Central memory CD8-positive, alpha-beta T cell (primary cell): ENCODE measurements at regions not wholly inside any gene's neighbourhood (a gene's known extent, or its start where the extent isn't known, plus 50 kb on each side); places are given as distances from the start of the nearest gene placed in this dataset.
"Not testable (repeated sequence)": the region's sequence is repeated elsewhere in the genome, so short reads cannot be mapped to it uniquely, and the experiment has no call there.

Experiments
- ATAC-seq: fragments of 150-1000 bp; cut with Tn5 transposase; replicated peaks from 2 replicates; pipeline ENCODE4 v1.10.0; 2022; ENCODE audit warnings: mild to moderate bottlenecking, moderate FRiP score, moderate number of reproducible peaks; ENCODE audit not compliant: poor library complexity, severe bottlenecking; ENCODE audit errors: extremely low read depth
- DNase-seq, 2 donors: peaks; one replicate each; pipeline ENCODE4 v3.0.0; 2021; ENCODE audit warnings: low spot score in 2 of 2
- H3K27ac Mint-ChIP-seq: one replicate; pipeline ENCODE4 v1.8.0; 2022; ENCODE audit warnings: low read depth, mild to moderate bottlenecking, moderate library complexity, mixed read lengths
- H3K27me3 Mint-ChIP-seq: one replicate; pipeline ENCODE4 v1.8.0; 2022; ENCODE audit warnings: mixed read lengths
- H3K36me3 Mint-ChIP-seq: one replicate; pipeline ENCODE4 v1.8.0; 2022; ENCODE audit warnings: mild to moderate bottlenecking, moderate library complexity, mixed read lengths; ENCODE audit not compliant: insufficient read depth
- H3K4me1 Mint-ChIP-seq: one replicate; pipeline ENCODE4 v1.8.0; 2022; ENCODE audit warnings: mixed read lengths
- H3K4me3 Mint-ChIP-seq: one replicate; pipeline ENCODE4 v1.8.0; 2022; ENCODE audit warnings: mild to moderate bottlenecking, moderate library complexity, mixed read lengths
- H3K9me3 Mint-ChIP-seq: one replicate; pipeline ENCODE4 v1.8.0; 2022; ENCODE audit warnings: mixed read lengths

GRCh38 chr2:118440404-118441098 lies 352.3 kb downstream of the INSIG2 start:
- Mint-ChIP-seq H3K27ac (no peak overlapping the region), H3K4me1 (no peaks in the 10 kb centered on the region), H3K36me3 (no peaks in the 10 kb centered on the region), H3K9me3 (peaks cover 3% of the 10 kb centered on the region), H3K4me3 (no peak overlapping the region), H3K27me3 (peaks cover 5% of the 10 kb centered on the region)
- no peak for ATAC-seq
- DNase-seq = no peak

DNA sequence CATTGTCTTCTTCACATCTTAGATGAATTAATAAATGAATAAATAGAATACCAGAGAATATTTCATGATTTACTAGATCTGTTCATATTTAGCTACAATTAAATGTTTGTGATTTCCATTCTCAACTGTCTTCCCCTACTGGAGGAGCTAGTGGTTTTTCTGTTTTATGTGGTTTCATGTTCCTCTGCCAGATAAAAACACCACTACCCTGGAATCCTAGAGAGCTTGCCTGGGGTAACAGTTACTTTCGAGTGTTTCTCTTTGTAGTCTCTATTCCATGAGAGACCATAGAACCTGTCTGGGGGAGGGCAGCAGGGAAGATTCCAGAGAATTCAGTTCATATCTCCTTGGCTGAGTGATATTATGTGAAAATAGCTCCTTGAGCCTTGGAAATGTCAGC lies 349.2 kb downstream of the INSIG2 start:
- H3K36me3 Mint-ChIP-seq = no peaks in the 10 kb centered on the region
- H3K27me3 Mint-ChIP-seq = peaks cover 16% of the 10 kb centered on the region
- no peak overlapping the region for H3K27ac Mint-ChIP-seq
- H3K4me3 Mint-ChIP-seq = no peak overlapping the region
- ATAC-seq (no peak), DNase-seq (no peak)
- H3K9me3 Mint-ChIP-seq = peaks cover 5% of the 10 kb centered on the region
- no peaks in the 10 kb centered on the region for H3K4me1 Mint-ChIP-seq

GRCh38 chr2:118431997-118432396 lies 343.7 kb downstream of the INSIG2 start:
- Mint-ChIP-seq H3K36me3 (no peaks in the 10 kb centered on the region), H3K27ac (no peak overlapping the region), H3K4me3 (no peak overlapping the region), H3K4me1 (no peaks in the 10 kb centered on the region), H3K9me3 (peaks cover 10% of the 10 kb centered on the region), H3K27me3 (peaks cover 16% of the 10 kb centered on the region)
- DNase-seq = no peak
- ATAC-seq = no peak

GRCh38 chr2:118431586-118431985 lies 343.3 kb downstream of the INSIG2 start:
- ATAC-seq (no peak), DNase-seq (no peak)
- Mint-ChIP-seq H3K9me3 (peaks cover 10% of the 10 kb centered on the region), H3K4me1 (no peaks in the 10 kb centered on the region), H3K27ac (no peak overlapping the region), H3K27me3 (peaks cover 16% of the 10 kb centered on the region), H3K36me3 (no peaks in the 10 kb centered on the region), H3K4me3 (no peak overlapping the region)

DNA sequence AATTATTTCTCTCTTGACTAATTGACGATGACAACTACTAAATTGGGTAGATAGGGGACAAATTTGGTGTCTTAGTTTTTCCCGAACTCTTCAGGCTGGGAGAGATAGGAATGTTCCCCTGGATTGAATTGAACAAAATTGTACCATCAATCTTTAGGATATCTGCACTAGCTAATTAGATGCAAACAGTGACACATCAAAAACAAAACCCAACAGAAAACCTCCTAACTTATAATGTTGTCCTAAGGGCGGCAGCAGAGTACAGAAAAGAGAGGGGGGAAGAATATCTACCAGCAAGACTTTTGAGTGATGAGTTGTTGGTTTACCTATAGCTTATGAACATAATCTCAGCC lies 342.9 kb downstream of the INSIG2 start:
- Mint-ChIP-seq H3K4me3 (no peak overlapping the region), H3K36me3 (no peaks in the 10 kb centered on the region)
- DNase-seq = no peak

GRCh38 chr2:118430510-118431164 lies 342.4 kb downstream of the INSIG2 start:
- no peak for DNase-seq

More for the DNA sequence above, 342.9 kb downstream of the INSIG2 start:
- H3K9me3 Mint-ChIP-seq = peaks cover 10% of the 10 kb centered on the region
- no peaks in the 10 kb centered on the region for H3K4me1 Mint-ChIP-seq
- no peak for ATAC-seq
- H3K27ac Mint-ChIP-seq = no peak overlapping the region
- H3K27me3 Mint-ChIP-seq = peaks cover 16% of the 10 kb centered on the region

GRCh38 chr2:118425191-118425590 lies 336.9 kb downstream of the INSIG2 start:
- Mint-ChIP-seq H3K4me1 (no peaks in the 10 kb centered on the region), H3K27me3 (peaks cover 2% of the 10 kb centered on the region), H3K4me3 (no peak overlapping the region), H3K36me3 (no peaks in the 10 kb centered on the region), H3K27ac (no peak overlapping the region), H3K9me3 (peaks cover 5% of the 10 kb centered on the region)
- DNase-seq (no peak), ATAC-seq (no peak)

More at GRCh38 chr2:118430510-118431164, 342.4 kb downstream of the INSIG2 start:
- H3K9me3 Mint-ChIP-seq = peaks cover 8% of the 10 kb centered on the region
- H3K36me3 Mint-ChIP-seq = no peaks in the 10 kb centered on the region
- no peaks in the 10 kb centered on the region for H3K4me1 Mint-ChIP-seq
- no peak overlapping the region for H3K4me3 Mint-ChIP-seq
- ATAC-seq = no peak
- H3K27me3 Mint-ChIP-seq = peaks cover 12% of the 10 kb centered on the region
- no peak overlapping the region for H3K27ac Mint-ChIP-seq

DNA sequence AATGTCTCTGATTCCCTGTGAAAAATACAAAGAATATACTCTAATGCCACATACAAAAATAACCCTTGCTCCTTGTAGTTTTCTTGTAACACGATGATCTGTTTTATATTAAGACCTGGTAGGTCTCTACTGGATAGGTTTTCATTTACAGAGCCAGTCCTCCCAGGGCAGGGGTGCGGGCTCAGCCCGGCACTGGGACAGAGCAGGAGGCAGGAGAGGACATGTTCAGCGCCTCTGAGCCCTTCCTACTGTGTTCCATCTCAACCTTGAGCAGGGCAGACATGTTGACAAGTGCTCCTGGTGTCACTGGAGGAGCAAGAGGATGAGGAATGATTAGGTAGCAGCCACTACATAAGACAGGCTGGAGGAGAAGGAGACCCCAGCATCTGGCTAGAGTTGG lies 335.5 kb downstream of the INSIG2 start:
- no peaks in the 10 kb centered on the region for H3K4me1 Mint-ChIP-seq
- no peak overlapping the region for H3K27ac Mint-ChIP-seq
- peaks cover 8% of the 10 kb centered on the region for H3K27me3 Mint-ChIP-seq
- ATAC-seq (no peak), DNase-seq (no peak)
- H3K36me3 Mint-ChIP-seq = peaks cover 1% of the 10 kb centered on the region
- H3K9me3 Mint-ChIP-seq = no peaks in the 10 kb centered on the region
- no peak overlapping the region for H3K4me3 Mint-ChIP-seq

DNA sequence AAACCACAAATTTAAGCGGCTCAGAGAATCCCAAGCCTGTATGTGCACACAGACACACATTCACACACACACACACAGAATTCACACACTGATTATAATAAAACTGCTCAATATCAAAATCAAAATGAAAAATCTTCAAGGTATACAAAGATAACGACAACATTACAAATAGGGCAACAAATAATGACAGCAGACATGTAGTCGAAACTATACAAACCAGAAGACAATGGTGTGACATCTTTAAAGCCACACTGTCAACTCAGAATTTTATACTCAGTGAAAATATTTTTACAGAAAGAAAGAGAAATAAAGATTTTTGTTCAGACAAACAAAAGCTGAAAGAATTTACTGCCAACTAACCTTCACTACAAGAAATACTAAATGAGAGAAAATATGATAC lies 333.4 kb downstream of the INSIG2 start:
- peaks cover 8% of the 10 kb centered on the region for H3K27me3 Mint-ChIP-seq
- H3K36me3 Mint-ChIP-seq = peaks cover 1% of the 10 kb centered on the region
- DNase-seq (no peak), ATAC-seq (no peak)
- H3K4me1 Mint-ChIP-seq = no peaks in the 10 kb centered on the region
- H3K4me3 Mint-ChIP-seq = no peak overlapping the region
- no peak overlapping the region for H3K27ac Mint-ChIP-seq
- H3K9me3 Mint-ChIP-seq = no peaks in the 10 kb centered on the region

GRCh38 chr2:118417406-118418120 lies 329.3 kb downstream of the INSIG2 start:
- ATAC-seq (no peak), DNase-seq (no peak)
- no peak overlapping the region for H3K27ac Mint-ChIP-seq
- H3K9me3 Mint-ChIP-seq = peaks cover under 1% of the 10 kb centered on the region
- peaks cover 8% of the 10 kb centered on the region for H3K27me3 Mint-ChIP-seq
- peaks cover 1% of the 10 kb centered on the region for H3K36me3 Mint-ChIP-seq
- H3K4me1 Mint-ChIP-seq = no peaks in the 10 kb centered on the region
- H3K4me3 Mint-ChIP-seq = no peak overlapping the region

- H3K27ac Mint-ChIP-seq, H3K9me3 Mint-ChIP-seq, DNase-seq, ATAC-seq, H3K36me3 Mint-ChIP-seq, H3K4me3 Mint-ChIP-seq, H3K4me1 Mint-ChIP-seq: not testable (repeated sequence)
- peaks cover 17% of the 10 kb centered on the region for H3K27me3 Mint-ChIP-seq
Observed at GRCh38 chr2:118415186-118415585, 326.9 kb downstream of the INSIG2 start.

- H3K9me3 Mint-ChIP-seq = peaks cover 7% of the 10 kb centered on the region
- DNase-seq (no peak), ATAC-seq (no peak)
- peaks cover 2% of the 10 kb centered on the region for H3K36me3 Mint-ChIP-seq
- H3K27me3 Mint-ChIP-seq = peaks cover 31% of the 10 kb centered on the region
- no peak overlapping the region for H3K4me3 Mint-ChIP-seq
- H3K4me1 Mint-ChIP-seq = no peaks in the 10 kb centered on the region
- no peak overlapping the region for H3K27ac Mint-ChIP-seq
Observed at GRCh38 chr2:118403658-118404451, 315.6 kb downstream of the INSIG2 start.
